Sigmoid colon (tissue), 4 donors: ENCODE measurements at regions not wholly inside any gene's neighbourhood (a gene's known extent, or its start where the extent isn't known, plus 50 kb on each side); places are given as distances from the start of the nearest gene placed in this dataset.

Experiments used
- CTCF ChIP-seq, 4 experiments: fragments of 450-650 bp in 3 of 4; fragments of 200-600 bp in 1 of 4; IDR thresholded peaks; one replicate each; pipeline ENCODE4 v1.5.1; 2016 to 2019; ENCODE audit warnings: antibody characterized with exemption in 4 of 4, mild to moderate bottlenecking in 3 of 4, moderate library complexity in 2 of 4
- POLR2A ChIP-seq, 2 donors: fragments of 450-650 bp; IDR thresholded peaks; one replicate each; pipeline ENCODE4 v1.6.1; 2016; ENCODE audit warnings: antibody characterized with exemption in 2 of 2, mild to moderate bottlenecking in 2 of 2, moderate library complexity in 2 of 2
- POLR2AphosphoS5 ChIP-seq, 4 donors: sonication (generic); formaldehyde crosslinking; IDR thresholded peaks; one replicate each; pipeline ENCODE4 v1.6.1; 2017; ENCODE audit warnings: antibody characterized with exemption in 4 of 4

- TF ChIP-seq POLR2AphosphoS5 (IDR thresholded peaks at IDR 0.05) (no peak), CTCF (IDR thresholded peaks at IDR 0.05) (no peak), POLR2A (IDR thresholded peaks at IDR 0.05) (no peak)
These were observed 113.5 kb downstream of the LHX9 start for GRCh38 chr1:198030682-198031081.
